Fibroblast of lung (primary cell): ENCODE measurements at regions not wholly inside any gene's neighbourhood (a gene's known extent, or its start where the extent isn't known, plus 50 kb on each side); places are given as distances from the start of the nearest gene placed in this dataset.

Experiments used
- CTCF ChIP-seq, 2 donors: IDR thresholded peaks in 1 of 2; conservative IDR thresholded peaks in 1 of 2; 1 replicate in 1 of 2; 2 replicates in 1 of 2; pipeline ENCODE4 v1.5.1; 2011 to 2012; ENCODE audit warnings: low read length in 2 of 2, control low read depth in 1 of 2, inconsistent platforms in 1 of 2, low read depth in 1 of 2, mild to moderate bottlenecking in 1 of 2
- EZH2 ChIP-seq: IDR thresholded peaks from 2 replicates; pipeline ENCODE4 v1.5.1; 2012; ENCODE audit warnings: low read length, control low read depth, mild to moderate bottlenecking; ENCODE audit errors: missing control alignments

- TF ChIP-seq CTCF (conservative IDR thresholded peaks at IDR 0.05 in 1 of 2, IDR thresholded peaks at IDR 0.05 in 1 of 2; ENCODE audit: low read depth in 1 of 2, low read length in 2 of 2) (no peak), EZH2 (no peak)
Measured at GRCh38 chr5:91313757-91314673, 69.1 kb downstream of the ARRDC3 start.
